ENCODE measurements at regions not wholly inside any gene's neighbourhood (a gene's known extent, or its start where the extent isn't known, plus 50 kb on each side); places are given as distances from the start of the nearest gene placed in this dataset.

GRCh38 chr11:119885067-119885466, 156.1 kb upstream of the NECTIN1 start:
- no TSS peak for BruUV-seq (replicated peaks)

More at GRCh38 chr11:119885067-119885466, 156.1 kb upstream of the NECTIN1 start:
- intact Hi-C loops (cut with micrococcal nuclease) (no loop called here), dilution Hi-C loops (cut with HindIII; ENCODE audit: low sequenced_read_pairs, unreplicated experiment) (no loop called here), in situ Hi-C loops (cut with MboI; ENCODE audit: low sequenced_read_pairs) (no loop called here)
- H2BK15ac ChIP-seq (ENCODE audit: low read depth, low read length), result no peak overlapping the region
- peaks cover 6% of the 10 kb centered on the region; the same call in 1 of the 2 replicates for H3K27me3 ChIP-seq (ENCODE audit: control insufficient read depth, insufficient read depth, low read length)
- H2BK20ac ChIP-seq (ENCODE audit: low read depth, low read length), result no peak overlapping the region
- no peak overlapping the region for H3K4me3 ChIP-seq (ENCODE audit: insufficient read depth, low read depth, low read length)
- H4K8ac ChIP-seq (ENCODE audit: low read depth in 2 of 2, low read length in 2 of 2), result no peak overlapping the region
- POLR2A ChIA-PET (ENCODE audit: unreplicated experiment), result no interaction called here
- H3K14ac ChIP-seq (replicated peaks; ENCODE audit: low read depth, low read length), result no peak overlapping the region
- H3K27ac ChIP-seq (ENCODE audit: insufficient read depth, low read length), result no peak overlapping the region
- no peak overlapping the region for H2AFZ ChIP-seq (replicated peaks; ENCODE audit: low read length, poor library complexity)
- H3K9ac ChIP-seq (ENCODE audit: low read depth, low read length), result no peak overlapping the region
- H3K4me1 ChIP-seq (ENCODE audit: control insufficient read depth, insufficient read depth, low read length), result no peaks in the 10 kb centered on the region
- H3K56ac ChIP-seq (ENCODE audit: extremely low read depth, insufficient read depth, low read length), result no peak overlapping the region
- H4K5ac ChIP-seq (ENCODE audit: low read depth, low read length), result no peak overlapping the region
- ATAC-seq (ENCODE audit: low read depth) (no peak), DNase-seq (no peak)
- no peak overlapping the region for H3K23ac ChIP-seq (ENCODE audit: low read depth, low read length)
- WGBS, 2 experiments (ENCODE audit: extremely low coverage in 2 of 2, insufficient read length in 1 of 2), result 21% methylated on average over 2 of the region's 5 CpGs; no CpG with 5 or more reads in 1 of the 2 experiments
- H2AK5ac ChIP-seq (ENCODE audit: low read depth, low read length), result no peak overlapping the region
- H2BK120ac ChIP-seq (ENCODE audit: low read depth, low read length), result no peak overlapping the region
- no peak overlapping the region for H2BK5ac ChIP-seq (ENCODE audit: low read depth, low read length, poor library complexity, severe bottlenecking)
- H3K4ac ChIP-seq (ENCODE audit: low read depth, low read length), result no peak overlapping the region
- CTCF ChIA-PET, result no interaction called here
- H4K91ac ChIP-seq (ENCODE audit: insufficient read depth, low read depth, low read length), result no peak overlapping the region
- no peaks in the 10 kb centered on the region for H3K9me3 ChIP-seq (ENCODE audit: control insufficient read depth, insufficient read depth, low read length)
- no peaks in the 10 kb centered on the region for H3K36me3 ChIP-seq (ENCODE audit: control insufficient read depth, insufficient read depth, low read length)
- TF ChIP-seq CEBPB (IDR thresholded peaks at IDR 0.05; ENCODE audit: low read depth, low read length) (no peak), RFX5 (IDR thresholded peaks at IDR 0.05; ENCODE audit: low read depth, low read length) (no peak), CHD1 (IDR thresholded peaks at IDR 0.05; ENCODE audit: low read depth, low read length) (no peak), BHLHE40 (IDR thresholded peaks at IDR 0.05; ENCODE audit: low read depth, low read length) (no peak), POLR2A (IDR thresholded peaks at IDR 0.05; ENCODE audit: low read depth, low read length) (no peak), ELK1 (IDR thresholded peaks at IDR 0.05; ENCODE audit: borderline replicate concordance, low read depth, low read length) (no peak), RCOR1 (IDR thresholded peaks at IDR 0.05; ENCODE audit: insufficient replicate concordance, low read length) (no peak), MAZ (IDR thresholded peaks at IDR 0.05; ENCODE audit: borderline replicate concordance, low read depth, low read length) (no peak), NFE2L2 (IDR thresholded peaks at IDR 0.05; ENCODE audit: low read depth, low read length) (no peak), RAD21 (IDR thresholded peaks at IDR 0.05; ENCODE audit: low read length) (no peak), MXI1 (IDR thresholded peaks at IDR 0.05; ENCODE audit: borderline replicate concordance, low read depth, low read length) (no peak), SMC3 (IDR thresholded peaks at IDR 0.05; ENCODE audit: low read depth, low read length) (no peak)
- TF ChIP-seq, protein P1, sequence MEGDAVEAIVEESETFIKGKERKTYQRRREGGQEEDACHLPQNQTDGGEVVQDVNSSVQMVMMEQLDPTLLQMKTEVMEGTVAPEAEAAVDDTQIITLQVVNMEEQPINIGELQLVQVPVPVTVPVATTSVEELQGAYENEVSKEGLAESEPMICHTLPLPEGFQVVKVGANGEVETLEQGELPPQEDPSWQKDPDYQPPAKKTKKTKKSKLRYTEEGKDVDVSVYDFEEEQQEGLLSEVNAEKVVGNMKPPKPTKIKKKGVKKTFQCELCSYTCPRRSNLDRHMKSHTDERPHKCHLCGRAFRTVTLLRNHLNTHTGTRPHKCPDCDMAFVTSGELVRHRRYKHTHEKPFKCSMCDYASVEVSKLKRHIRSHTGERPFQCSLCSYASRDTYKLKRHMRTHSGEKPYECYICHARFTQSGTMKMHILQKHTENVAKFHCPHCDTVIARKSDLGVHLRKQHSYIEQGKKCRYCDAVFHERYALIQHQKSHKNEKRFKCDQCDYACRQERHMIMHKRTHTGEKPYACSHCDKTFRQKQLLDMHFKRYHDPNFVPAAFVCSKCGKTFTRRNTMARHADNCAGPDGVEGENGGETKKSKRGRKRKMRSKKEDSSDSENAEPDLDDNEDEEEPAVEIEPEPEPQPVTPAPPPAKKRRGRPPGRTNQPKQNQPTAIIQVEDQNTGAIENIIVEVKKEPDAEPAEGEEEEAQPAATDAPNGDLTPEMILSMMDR (conservative IDR thresholded peaks at IDR 0.05; ENCODE audit: low read depth, low read length), result no peak
- no peak overlapping the region for H2AK9ac ChIP-seq (replicated peaks; ENCODE audit: low read depth, low read length, poor library complexity)
- no peak overlapping the region for H3K4me2 ChIP-seq (ENCODE audit: low read depth, low read length)
- no peak overlapping the region for H3K18ac ChIP-seq (ENCODE audit: low read depth, low read length)
- no peaks in the 10 kb centered on the region for H3K9me1 ChIP-seq (ENCODE audit: insufficient read depth, low read length)
- H3K79me1 ChIP-seq (ENCODE audit: low read depth in 1 of 2, low read length in 2 of 2), result no peaks in the 10 kb centered on the region
- no peaks in the 10 kb centered on the region for H4K20me1 ChIP-seq (ENCODE audit: insufficient read depth, low read length)

Data from IMR-90 (cell line).